Thyroid gland (tissue), 4 donors: ENCODE measurements at regions not wholly inside any gene's neighbourhood (a gene's known extent, or its start where the extent isn't known, plus 50 kb on each side); places are given as distances from the start of the nearest gene placed in this dataset.

ENCODE experiments used
- DNase-seq, 2 donors: peaks; one replicate each; pipeline ENCODE4 v3.0.0-alpha.2; 2019
- H3K27ac ChIP-seq, 3 donors: fragments of 200-600 bp; sonication (generic); 1 replicate in 2 of 3; 2 replicates in 1 of 3; pipeline ENCODE4 v1.5.1; 2016 to 2019; ENCODE audit warnings: mild to moderate bottlenecking in 1 of 3, moderate library complexity in 1 of 3
- H3K27me3 ChIP-seq: fragments of 200-600 bp; sonication (generic); one replicate; pipeline ENCODE4 v1.5.1; 2019
- H3K36me3 ChIP-seq, 2 donors: fragments of 200-600 bp; sonication (generic); one replicate each; pipeline ENCODE4 v1.5.1; 2016 to 2019
- H3K4me1 ChIP-seq, 2 donors: fragments of 200-600 bp; sonication (generic); one replicate each; pipeline ENCODE4 v1.5.1; 2017 to 2019
- H3K4me3 ChIP-seq, 3 donors: fragments of 200-600 bp; sonication (generic); replicated peaks in 1 of 3; 1 replicate in 2 of 3; 2 replicates in 1 of 3; pipeline ENCODE4 v1.5.1; 2016; ENCODE audit warnings: mild to moderate bottlenecking in 1 of 3
- H3K9me3 ChIP-seq: fragments of 200-600 bp; sonication (generic); one replicate; pipeline ENCODE4 v1.5.1; 2017
- CTCF ChIP-seq, 6 experiments: fragments of 200-600 bp in 3 of 6; fragments of 450-650 bp in 3 of 6; sonication (generic) in 3 of 6; IDR thresholded peaks; one replicate each; pipeline ENCODE4 v1.5.1; 2016 to 2019; ENCODE audit warnings: antibody characterized with exemption in 6 of 6, mild to moderate bottlenecking in 2 of 6, inconsistent platforms in 1 of 6, moderate library complexity in 1 of 6
- POLR2A ChIP-seq, 2 donors: fragments of 450-650 bp; IDR thresholded peaks; one replicate each; pipeline ENCODE4 v1.6.1; 2017; ENCODE audit warnings: antibody characterized with exemption in 2 of 2, mild to moderate bottlenecking in 2 of 2, moderate library complexity in 1 of 2
- WGBS, 2 donors: methylation state at CpG; one replicate each; pipeline ENCODE4 v1.1.5; 2017; 5-methylcytosine and 5-hydroxymethylcytosine counted together
- intact Hi-C: fragments of 100-400 bp; cut with DNase I; formaldehyde crosslinking; loops from one replicate; pipeline ENCODE4 v1.15.1; 2023

- no peak for TF ChIP-seq POLR2A (IDR thresholded peaks at IDR 0.05)
- TF ChIP-seq CTCF (IDR thresholded peaks at IDR 0.05): no peak
- peak overlapping the region in 2 of 3 donors; percentile 7 to 35 for H3K27ac ChIP-seq
- H3K9me3 ChIP-seq: no peaks in the 10 kb centered on the region
- intact Hi-C loops: no loop called here
- no peak for DNase-seq
- no peaks in the 10 kb centered on the region for H3K27me3 ChIP-seq
- no peak overlapping the region for H3K4me3 ChIP-seq
- WGBS, 2 donors: 77 to 78% methylated on average over 5 of the region's 5 CpGs
- no peaks in the 10 kb centered on the region for H3K36me3 ChIP-seq
- peaks cover 32 to 52% of the 10 kb centered on the region in 2 donors for H3K4me1 ChIP-seq
Observed at GRCh38 chr10:94223702-94224370, 138.9 kb downstream of the NOC3L start.

- TF ChIP-seq CTCF (IDR thresholded peaks at IDR 0.05): no peak
- TF ChIP-seq POLR2A (IDR thresholded peaks at IDR 0.05): no peak
- no peak for DNase-seq
- no peaks in the 10 kb centered on the region for H3K36me3 ChIP-seq
- H3K9me3 ChIP-seq: no peaks in the 10 kb centered on the region
- intact Hi-C loops: no loop called here
- peak overlapping the region in 1 of 3 donors; percentile 24 for H3K27ac ChIP-seq
- H3K4me1 ChIP-seq: peaks cover 25 to 45% of the 10 kb centered on the region in 2 donors
- 67 to 100% methylated on average over 1 of the region's 1 CpG for WGBS, 2 donors
- no peak overlapping the region for H3K4me3 ChIP-seq
- H3K27me3 ChIP-seq: no peaks in the 10 kb centered on the region
Observed at GRCh38 chr10:94224656-94225055, 138.1 kb downstream of the NOC3L start.

DNA sequence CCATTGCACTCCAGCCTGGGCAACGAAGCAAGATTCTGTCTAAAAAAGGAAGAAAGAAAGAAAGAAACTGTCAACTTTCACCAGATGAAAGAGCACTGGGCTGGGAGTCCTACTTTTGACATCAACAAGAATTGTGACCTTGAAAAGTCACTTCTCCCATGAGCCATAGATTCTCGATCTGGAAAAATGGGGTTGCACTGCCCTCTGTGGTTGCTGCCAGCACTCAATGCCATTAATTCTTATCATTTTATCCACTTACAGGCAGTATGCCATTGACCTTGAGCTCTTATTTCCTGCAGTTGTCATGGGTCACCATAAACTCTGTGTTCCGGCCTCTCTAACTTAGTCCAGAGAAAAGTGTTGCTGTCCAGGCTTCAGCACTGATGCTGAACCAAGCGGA is 137.2 kb downstream of the NOC3L start:
- no peak for TF ChIP-seq POLR2A (IDR thresholded peaks at IDR 0.05)
- no peak for TF ChIP-seq CTCF (IDR thresholded peaks at IDR 0.05)
- WGBS, 2 donors: 70 to 77% methylated on average over 4 of the region's 4 CpGs
- DNase-seq: no peak
- no peaks in the 10 kb centered on the region for H3K27me3 ChIP-seq
- no peak overlapping the region for H3K4me3 ChIP-seq
- intact Hi-C loops: no loop called here
- no peaks in the 10 kb centered on the region for H3K36me3 ChIP-seq
- H3K27ac ChIP-seq: no peak overlapping the region
- H3K9me3 ChIP-seq: no peaks in the 10 kb centered on the region
- H3K4me1 ChIP-seq: peaks cover 21 to 40% of the 10 kb centered on the region in 2 donors

DNA sequence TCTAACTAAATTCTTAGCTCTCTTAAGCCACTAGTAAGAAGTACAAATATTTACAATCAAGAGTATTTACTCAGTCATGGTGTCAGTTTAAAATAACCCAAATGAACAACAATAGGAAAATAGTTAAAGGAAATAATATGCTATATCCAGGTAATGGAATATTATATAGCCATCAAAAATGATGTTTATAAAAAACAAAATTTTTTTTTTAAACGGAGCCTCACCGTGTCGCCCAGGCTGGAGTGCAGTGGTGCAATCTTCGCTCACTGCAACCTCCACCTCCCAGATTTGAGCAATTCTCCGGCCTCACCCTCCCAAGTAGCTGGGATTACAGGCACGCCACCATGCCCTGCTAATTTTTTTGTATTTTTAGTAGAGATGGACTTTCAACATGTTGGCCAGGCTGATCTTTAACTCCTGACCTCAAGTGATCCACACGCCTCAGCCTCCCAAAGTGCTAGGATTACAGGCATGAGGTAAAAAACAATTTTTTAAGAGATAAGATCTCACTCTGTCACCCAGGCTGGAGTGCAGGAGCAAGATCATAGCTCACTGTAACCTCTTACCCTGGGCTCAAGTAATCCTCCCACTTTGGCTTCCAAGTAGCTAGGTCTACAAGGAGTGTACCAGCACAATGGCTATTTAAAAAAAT is 132.5 kb downstream of the NOC3L start:
- 93 to 96% methylated on average over 7 of the region's 7 CpGs for WGBS, 2 donors
- H3K27me3 ChIP-seq: no peaks in the 10 kb centered on the region
- no peaks in the 10 kb centered on the region for H3K9me3 ChIP-seq
- intact Hi-C loops: no loop called here
- H3K36me3 ChIP-seq: no peaks in the 10 kb centered on the region
- TF ChIP-seq CTCF (IDR thresholded peaks at IDR 0.05) (no peak), POLR2A (IDR thresholded peaks at IDR 0.05) (no peak)
- H3K4me1 ChIP-seq: peaks cover 3 to 16% of the 10 kb centered on the region in 2 donors
- no peak for DNase-seq
- no peak overlapping the region for H3K27ac ChIP-seq
- H3K4me3 ChIP-seq: no peak overlapping the region

- H3K27me3 ChIP-seq: no peaks in the 10 kb centered on the region
- no peak for TF ChIP-seq CTCF (IDR thresholded peaks at IDR 0.05)
- TF ChIP-seq POLR2A (IDR thresholded peaks at IDR 0.05): no peak
- H3K4me3 ChIP-seq: no peak overlapping the region
- 73 to 90% methylated on average over 2 of the region's 2 CpGs for WGBS, 2 donors
- no peaks in the 10 kb centered on the region for H3K9me3 ChIP-seq
- H3K27ac ChIP-seq: no peak overlapping the region
- no peaks in the 10 kb centered on the region for H3K36me3 ChIP-seq
- intact Hi-C loops: no loop called here
- H3K4me1 ChIP-seq: peaks cover 26 to 38% of the 10 kb centered on the region in 2 donors
- DNase-seq: no peak
Observed at GRCh38 chr10:94232711-94233383, 129.9 kb downstream of the NOC3L start.
